ENCODE measurements at regions not wholly inside any gene's neighbourhood (a gene's known extent, or its start where the extent isn't known, plus 50 kb on each side); places are given as distances from the start of the nearest gene placed in this dataset.

DNA sequence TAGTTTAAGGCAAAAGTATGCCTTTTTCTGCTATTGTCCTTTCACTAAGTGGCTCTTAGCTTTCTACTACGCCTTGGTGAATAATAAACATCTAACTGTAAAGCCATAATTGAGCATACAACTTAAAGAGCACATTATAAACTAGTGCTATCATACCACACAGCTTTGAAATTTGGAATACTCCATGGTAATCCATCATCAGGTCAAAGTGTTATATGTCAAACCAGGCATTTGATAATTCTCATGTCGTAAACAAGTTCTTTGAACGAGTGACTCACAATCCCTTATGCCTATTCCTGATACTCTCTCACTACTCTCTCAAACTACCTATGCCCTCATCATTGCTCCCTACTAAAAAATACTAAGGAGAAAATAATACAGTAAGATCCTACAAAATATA lies 60.3 kb upstream of the FMN2 start:
- Mint-ChIP-seq H3K27ac (no peak overlapping the region), H3K27me3 (ENCODE audit: low read depth, poor library complexity) (peaks cover 12% of the 10 kb centered on the region), H3K4me1 (peaks cover 4% of the 10 kb centered on the region), H3K9me3 (peaks cover 8% of the 10 kb centered on the region), H3K4me3 (no peak overlapping the region), H3K36me3 (ENCODE audit: low read depth) (no peaks in the 10 kb centered on the region)
- no peak for DNase-seq
- TF ChIP-seq, protein P1, sequence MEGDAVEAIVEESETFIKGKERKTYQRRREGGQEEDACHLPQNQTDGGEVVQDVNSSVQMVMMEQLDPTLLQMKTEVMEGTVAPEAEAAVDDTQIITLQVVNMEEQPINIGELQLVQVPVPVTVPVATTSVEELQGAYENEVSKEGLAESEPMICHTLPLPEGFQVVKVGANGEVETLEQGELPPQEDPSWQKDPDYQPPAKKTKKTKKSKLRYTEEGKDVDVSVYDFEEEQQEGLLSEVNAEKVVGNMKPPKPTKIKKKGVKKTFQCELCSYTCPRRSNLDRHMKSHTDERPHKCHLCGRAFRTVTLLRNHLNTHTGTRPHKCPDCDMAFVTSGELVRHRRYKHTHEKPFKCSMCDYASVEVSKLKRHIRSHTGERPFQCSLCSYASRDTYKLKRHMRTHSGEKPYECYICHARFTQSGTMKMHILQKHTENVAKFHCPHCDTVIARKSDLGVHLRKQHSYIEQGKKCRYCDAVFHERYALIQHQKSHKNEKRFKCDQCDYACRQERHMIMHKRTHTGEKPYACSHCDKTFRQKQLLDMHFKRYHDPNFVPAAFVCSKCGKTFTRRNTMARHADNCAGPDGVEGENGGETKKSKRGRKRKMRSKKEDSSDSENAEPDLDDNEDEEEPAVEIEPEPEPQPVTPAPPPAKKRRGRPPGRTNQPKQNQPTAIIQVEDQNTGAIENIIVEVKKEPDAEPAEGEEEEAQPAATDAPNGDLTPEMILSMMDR (IDR thresholded peaks at IDR 0.05), result no peak

GRCh38 chr1:240033406-240033805 lies 58.3 kb upstream of the FMN2 start:
- Mint-ChIP-seq H3K27me3 (ENCODE audit: low read depth, poor library complexity) (peaks cover 18% of the 10 kb centered on the region), H3K36me3 (ENCODE audit: low read depth) (no peaks in the 10 kb centered on the region), H3K4me3 (no peak overlapping the region), H3K4me1 (peaks cover 4% of the 10 kb centered on the region), H3K9me3 (peaks cover 21% of the 10 kb centered on the region), H3K27ac (no peak overlapping the region)
- TF ChIP-seq, protein P1 (IDR thresholded peaks at IDR 0.05), result no peak
- no peak for DNase-seq

GRCh38 chr1:240036526-240036925 lies 55.2 kb upstream of the FMN2 start:
- Mint-ChIP-seq H3K36me3 (ENCODE audit: low read depth) (no peaks in the 10 kb centered on the region), H3K9me3 (peaks cover 21% of the 10 kb centered on the region), H3K27me3 (ENCODE audit: low read depth, poor library complexity) (peaks cover 17% of the 10 kb centered on the region), H3K4me3 (no peak overlapping the region), H3K27ac (no peak overlapping the region), H3K4me1 (no peaks in the 10 kb centered on the region)
- DNase-seq, result no peak
- TF ChIP-seq, protein P1 (IDR thresholded peaks at IDR 0.05), result no peak

Data from nephron progenitor cell (in vitro differentiated cells).